Adrenal gland (tissue), 9 donors: ENCODE measurements at regions not wholly inside any gene's neighbourhood (a gene's known extent, or its start where the extent isn't known, plus 50 kb on each side); places are given as distances from the start of the nearest gene placed in this dataset.

Source experiments
- DNase-seq, 7 donors: peaks; one replicate each; pipeline ENCODE4 v3.0.0-alpha.2; 2019 to 2020
- H3K27ac ChIP-seq, 5 donors: fragments of 200-600 bp; sonication (generic) in 4 of 5; 1 replicate in 3 of 5; 2 replicates in 2 of 5; pipeline versions ENCODE4 v1.5.1 to v1.8.0; 2016 to 2020; ENCODE audit warnings: mild to moderate bottlenecking in 1 of 5
- H3K27me3 ChIP-seq: fragments of 200-600 bp; 2 replicates; pipeline ENCODE4 v1.8.0; 2021
- H3K36me3 ChIP-seq, 2 donors: fragments of 200-600 bp; replicated peaks in 1 of 2; 1 replicate in 1 of 2; 2 replicates in 1 of 2; pipeline versions ENCODE4 v1.5.1 to v1.8.0; 2018 to 2022
- H3K4me1 ChIP-seq, 2 donors: fragments of 200-600 bp; replicated peaks in 1 of 2; 1 replicate in 1 of 2; 2 replicates in 1 of 2; pipeline versions ENCODE4 v1.5.1 to v1.8.0; 2018 to 2021
- H3K4me3 ChIP-seq, 4 donors: fragments of 200-600 bp; sonication (generic) in 3 of 4; one replicate each; pipeline ENCODE4 v1.5.1; 2016 to 2018
- H3K9me3 ChIP-seq, 3 donors: fragments of 200-600 bp; sonication (generic) in 1 of 3; replicated peaks in 1 of 3; 1 replicate in 2 of 3; 2 replicates in 1 of 3; pipeline versions ENCODE4 v1.5.1 to v1.8.0; 2016 to 2021
- CTCF ChIP-seq, 6 experiments: fragments of 450-650 bp in 4 of 6; fragments of 200-600 bp in 2 of 6; sonication (generic) in 1 of 6; IDR thresholded peaks; 1 replicate in 5 of 6; 2 replicates in 1 of 6; pipeline versions ENCODE4 v1.5.1 to v1.8.0; 2016 to 2021; ENCODE audit warnings: antibody characterized with exemption in 6 of 6, mild to moderate bottlenecking in 2 of 6, moderate library complexity in 1 of 6
- POLR2A ChIP-seq, 2 donors: fragments of 450-650 bp; IDR thresholded peaks; one replicate each; pipeline ENCODE4 v1.6.1; 2017; ENCODE audit warnings: antibody characterized with exemption in 2 of 2, mild to moderate bottlenecking in 2 of 2, moderate library complexity in 1 of 2
- WGBS, 4 donors: extraction: QIAGEN DNeasy Blood & Tissue Kit in 2 of 4; methylation state at CpG; one replicate each; pipeline versions ENCODE4 v1.1.5 to v1.1.7; 2013 to 2017; 5-methylcytosine and 5-hydroxymethylcytosine counted together
- intact Hi-C, 2 donors: fragments of 100-400 bp; cut with DNase I; formaldehyde crosslinking; loops; one replicate each; pipeline versions ENCODE4 v1.14.1 to v1.15.0; 2022 to 2023
- donor health status: healthy with polysubstance abuse.
- donor health status: Bipolar disorder and iron deficiency.
- donor health status: DM: yes; HTN: yes; CAD: no.
- donor health status: DM: no; HTN: no; CAD: no.
- donor health status: DM: no; HTN: no; CAD: no.

- Histone ChIP-seq H3K27me3 (no peaks in the 10 kb centered on the region), H3K36me3 (no peaks in the 10 kb centered on the region), H3K4me1 (no peaks in the 10 kb centered on the region), H3K9me3 (no peaks in the 10 kb centered on the region), H3K27ac (no peak overlapping the region), H3K4me3 (no peak overlapping the region)
- TF ChIP-seq CTCF (IDR thresholded peaks at IDR 0.05), result no peak
- TF ChIP-seq POLR2A (IDR thresholded peaks at IDR 0.05), result no peak
- DNase-seq, result no peak
- intact Hi-C loops, result no loop called here
- 90 to 94% (median 90%) methylated on average over 12 to 16 of the region's 16 CpGs for WGBS, 4 donors
These were observed 253.1 kb downstream of the SIPA1L2 start for GRCh38 chr1:232376632-232377493.

- no peak for DNase-seq
- intact Hi-C loops, result no loop called here
- no peaks in the 10 kb centered on the region for H3K27me3 ChIP-seq
- H3K4me1 ChIP-seq, result no peaks in the 10 kb centered on the region
- 76 to 94% (median 85%) methylated on average over 8 to 11 of the region's 11 CpGs for WGBS, 4 donors
- no peak overlapping the region for H3K4me3 ChIP-seq
- H3K9me3 ChIP-seq, result no peaks in the 10 kb centered on the region
- no peaks in the 10 kb centered on the region for H3K36me3 ChIP-seq
- TF ChIP-seq CTCF (IDR thresholded peaks at IDR 0.05), result no peak
- TF ChIP-seq POLR2A (IDR thresholded peaks at IDR 0.05), result no peak
- no peak overlapping the region for H3K27ac ChIP-seq
These were observed 257.0 kb downstream of the SIPA1L2 start for GRCh38 chr1:232372841-232373440.

GRCh38 chr1:232372431-232372830 is 257.5 kb downstream of the SIPA1L2 start:
- H3K27me3 ChIP-seq, result no peaks in the 10 kb centered on the region
- TF ChIP-seq CTCF (IDR thresholded peaks at IDR 0.05), result no peak
- TF ChIP-seq POLR2A (IDR thresholded peaks at IDR 0.05), result no peak
- DNase-seq, result no peak
- WGBS, 4 donors, result 76 to 90% (median 85%) methylated on average over 10 to 13 of the region's 13 CpGs
- H3K36me3 ChIP-seq, result no peaks in the 10 kb centered on the region
- intact Hi-C loops, result no loop called here
- H3K4me3 ChIP-seq, result no peak overlapping the region
- no peak overlapping the region for H3K27ac ChIP-seq
- no peaks in the 10 kb centered on the region for H3K4me1 ChIP-seq
- H3K9me3 ChIP-seq, result no peaks in the 10 kb centered on the region

GRCh38 chr1:232369451-232370296 is 260.3 kb downstream of the SIPA1L2 start:
- no peaks in the 10 kb centered on the region for H3K4me1 ChIP-seq
- 75 to 91% (median 87%) methylated on average over 9 to 11 of the region's 11 CpGs for WGBS, 4 donors
- intact Hi-C loops, result no loop called here
- H3K27ac ChIP-seq, result no peak overlapping the region
- no peak for TF ChIP-seq CTCF (IDR thresholded peaks at IDR 0.05)
- no peak for TF ChIP-seq POLR2A (IDR thresholded peaks at IDR 0.05)
- H3K4me3 ChIP-seq, result no peak overlapping the region
- DNase-seq, result no peak
- no peaks in the 10 kb centered on the region for H3K27me3 ChIP-seq
- H3K36me3 ChIP-seq, result no peaks in the 10 kb centered on the region
- H3K9me3 ChIP-seq, result no peaks in the 10 kb centered on the region
